Left ventricle myocardium inferior (tissue), 1 donor: ENCODE measurements at regions not wholly inside any gene's neighbourhood (a gene's known extent, or its start where the extent isn't known, plus 50 kb on each side); places are given as distances from the start of the nearest gene placed in this dataset.

Source experiments
- DNase-seq: peaks from one replicate; pipeline ENCODE4 v3.0.0-alpha.2; 2020
- H3K27ac ChIP-seq: fragments of 200-600 bp; replicated peaks from 2 replicates; pipeline ENCODE4 v1.8.0; 2021
- H3K27me3 ChIP-seq: fragments of 200-600 bp; 2 replicates; pipeline ENCODE4 v1.8.0; 2021; ENCODE audit warnings: low read depth
- H3K36me3 ChIP-seq: fragments of 200-600 bp; 2 replicates; pipeline ENCODE4 v1.8.0; 2021
- H3K4me1 ChIP-seq: fragments of 200-600 bp; 2 replicates; pipeline ENCODE4 v1.8.0; 2021
- H3K4me3 ChIP-seq: fragments of 200-600 bp; 2 replicates; pipeline ENCODE4 v1.8.0; 2021; ENCODE audit warnings: mild to moderate bottlenecking, moderate library complexity
- H3K9me3 ChIP-seq: fragments of 200-600 bp; replicated peaks from 2 replicates; pipeline ENCODE4 v1.8.0; 2021
- CTCF ChIP-seq: fragments of 200-600 bp; IDR thresholded peaks from 2 replicates; pipeline ENCODE4 v1.8.0; 2021; ENCODE audit warnings: antibody characterized with exemption, mild to moderate bottlenecking, borderline replicate concordance
- intact Hi-C: fragments of 100-400 bp; cut with micrococcal nuclease; formaldehyde crosslinking; loops from one replicate; pipeline ENCODE4 v1.11.0; 2022
- donor health status: DM: no; HTN: yes; CAD: no; lungs with severe emphysema.

GRCh38 chr13:73715114-73715910, 418.9 kb downstream of the KLF12 start:
- no peak for DNase-seq
- H3K27me3 ChIP-seq, result no peaks in the 10 kb centered on the region
- peaks cover 15% of the 10 kb centered on the region for H3K4me1 ChIP-seq
- no peak overlapping the region for H3K27ac ChIP-seq
- H3K9me3 ChIP-seq, result no peaks in the 10 kb centered on the region
- intact Hi-C loops, result no loop called here
- no peak for TF ChIP-seq CTCF
- peaks cover 45% of the 10 kb centered on the region for H3K36me3 ChIP-seq
- no peak overlapping the region for H3K4me3 ChIP-seq

DNA sequence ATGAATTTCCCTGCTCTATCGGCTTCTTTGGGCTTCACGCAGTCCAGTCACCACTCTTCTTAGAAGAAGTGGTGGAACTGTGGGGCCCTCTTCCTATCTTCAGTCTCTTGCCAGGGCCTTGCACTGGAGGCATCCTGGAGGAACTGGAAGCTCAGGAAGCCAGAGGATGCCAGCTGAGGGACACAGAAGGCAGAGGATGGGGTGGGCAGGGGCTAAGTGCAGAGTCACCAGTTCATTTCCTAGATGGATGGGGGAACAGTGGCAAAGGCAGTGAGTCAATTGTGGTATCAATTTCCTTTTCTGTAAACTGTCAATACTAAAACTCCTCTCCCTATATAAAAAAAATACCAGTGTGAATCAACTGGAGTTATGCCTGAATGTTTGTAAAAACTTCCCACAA, 419.7 kb downstream of the KLF12 start:
- no peaks in the 10 kb centered on the region for H3K9me3 ChIP-seq
- intact Hi-C loops, result no loop called here
- H3K36me3 ChIP-seq, result peaks cover 45% of the 10 kb centered on the region
- no peak overlapping the region for H3K27ac ChIP-seq
- H3K4me1 ChIP-seq, result peaks cover 15% of the 10 kb centered on the region
- TF ChIP-seq CTCF, result no peak
- no peak overlapping the region for H3K4me3 ChIP-seq
- H3K27me3 ChIP-seq, result no peaks in the 10 kb centered on the region
- no peak for DNase-seq

- Histone ChIP-seq H3K36me3 (peaks cover 49% of the 10 kb centered on the region), H3K27me3 (no peaks in the 10 kb centered on the region), H3K27ac (no peak overlapping the region), H3K4me1 (no peaks in the 10 kb centered on the region), H3K4me3 (no peak overlapping the region), H3K9me3 (no peaks in the 10 kb centered on the region)
- TF ChIP-seq CTCF, result peak; percentile 81
- intact Hi-C loops, result no loop called here
- no peak for DNase-seq
Observed at GRCh38 chr13:73708393-73708985, 425.7 kb downstream of the KLF12 start.

DNA sequence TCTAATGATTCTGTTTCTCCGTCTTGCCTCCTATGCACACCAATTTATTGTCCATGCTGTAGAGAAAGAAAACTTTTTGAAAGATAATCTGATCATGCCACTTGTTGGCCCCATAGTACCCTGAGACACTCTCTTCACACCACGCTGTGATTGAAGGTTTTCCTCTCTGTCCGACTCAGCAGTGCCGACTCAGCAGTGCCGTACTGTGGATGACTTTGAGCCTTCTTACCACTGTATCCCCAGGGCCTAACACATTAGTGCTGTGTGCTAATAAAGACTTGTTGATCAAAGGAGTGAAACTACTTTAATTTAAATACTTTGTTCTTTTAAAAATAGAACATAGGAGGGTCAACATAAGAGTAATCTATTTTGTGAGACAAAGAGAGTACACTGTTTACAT, 429.6 kb downstream of the KLF12 start:
- H3K27me3 ChIP-seq, result no peaks in the 10 kb centered on the region
- no peak overlapping the region for H3K27ac ChIP-seq
- no peaks in the 10 kb centered on the region for H3K9me3 ChIP-seq
- no peak overlapping the region for H3K4me3 ChIP-seq
- peaks cover 24% of the 10 kb centered on the region for H3K36me3 ChIP-seq
- H3K4me1 ChIP-seq, result peaks cover 9% of the 10 kb centered on the region
- intact Hi-C loops, result no loop called here
- no peak for DNase-seq
- TF ChIP-seq CTCF, result no peak

GRCh38 chr13:73703606-73704005, 430.6 kb downstream of the KLF12 start:
- Histone ChIP-seq H3K36me3 (peaks cover 24% of the 10 kb centered on the region), H3K4me1 (peaks cover 9% of the 10 kb centered on the region), H3K27me3 (no peaks in the 10 kb centered on the region), H3K9me3 (no peaks in the 10 kb centered on the region), H3K4me3 (no peak overlapping the region), H3K27ac (no peak overlapping the region)
- intact Hi-C loops, result no loop called here
- no peak for TF ChIP-seq CTCF
- DNase-seq, result no peak
